B cell (primary cell): ENCODE measurements at regions not wholly inside any gene's neighbourhood (a gene's known extent, or its start where the extent isn't known, plus 50 kb on each side); places are given as distances from the start of the nearest gene placed in this dataset.

Experiments
- ATAC-seq: fragments of 200-7000 bp; cut with Tn5 transposase; one replicate; pipeline ENCODE4 v1.10.0; 2021; ENCODE audit warnings: low read depth, mild to moderate bottlenecking, moderate number of reproducible peaks, moderate library complexity
- CTCF ChIA-PET: fragments of 350-600 bp; sonication (Branson Sonifier 250); formaldehyde crosslinking; loops from one replicate; lab custom pipeline; 2021; ENCODE audit warnings: antibody characterized with exemption, inconsistent platforms; lab: Charles Lee
- POLR2A ChIA-PET: fragments of 350-600 bp; sonication (Branson Sonifier 250); formaldehyde crosslinking; loops from one replicate; lab custom pipeline; 2021; ENCODE audit warnings: antibody characterized with exemption; lab: Charles Lee
- DNase-seq: peaks from one replicate; pipeline ENCODE4 v3.0.0; 2013
- H2AFZ ChIP-seq: 2 replicates; pipeline ENCODE4 v1.6.1; 2012; ENCODE audit warnings: mild to moderate bottlenecking, low read depth, low read length; ENCODE audit not compliant: insufficient read depth, poor library complexity, severe bottlenecking
- H3K27ac ChIP-seq, 2 donors: 1 replicate in 1 of 2; 2 replicates in 1 of 2; pipeline ENCODE4 v1.5.1; 2012 to 2013; ENCODE audit warnings: low read length in 2 of 2, mild to moderate bottlenecking in 2 of 2, moderate library complexity in 1 of 2
- H3K27me3 ChIP-seq, 4 experiments: fragments of 200-600 bp in 1 of 4; sonication (generic) in 1 of 4; replicated peaks in 1 of 4; 1 replicate in 2 of 4; 2 replicates in 2 of 4; pipeline versions ENCODE4 v1.6.1 to v1.7.0; 2013 to 2016; ENCODE audit warnings: low read length in 3 of 4, mild to moderate bottlenecking in 2 of 4, mixed read lengths in 1 of 4, moderate library complexity in 1 of 4; ENCODE audit not compliant: insufficient read depth in 4 of 4, control insufficient read depth in 3 of 4; ENCODE audit errors: control extremely low read depth in 1 of 4
- H3K36me3 ChIP-seq, 2 experiments: replicated peaks in 1 of 2; 1 replicate in 1 of 2; 2 replicates in 1 of 2; pipeline versions ENCODE4 v1.6.1 to v1.7.1; 2013; ENCODE audit warnings: low read length in 1 of 2; ENCODE audit not compliant: insufficient read depth in 2 of 2, control insufficient read depth in 1 of 2; ENCODE audit errors: control extremely low read depth in 1 of 2, extremely low read depth in 1 of 2
- H3K4me1 ChIP-seq, 2 donors: fragments of 200-600 bp in 1 of 2; sonication (generic) in 1 of 2; 1 replicate in 1 of 2; 2 replicates in 1 of 2; pipeline versions ENCODE4 v1.5.1 to v1.6.1; 2013 to 2017; ENCODE audit warnings: low read length in 2 of 2; ENCODE audit not compliant: control insufficient read depth in 2 of 2, insufficient read depth in 2 of 2
- H3K4me2 ChIP-seq: replicated peaks from 2 replicates; pipeline ENCODE3; 2012; ENCODE audit warnings: mild to moderate bottlenecking, low read depth, low read length; ENCODE audit not compliant: poor library complexity, severe bottlenecking
- H3K4me3 ChIP-seq, 5 experiments: fragments of 200-600 bp in 1 of 5; sonication (generic) in 1 of 5; 1 replicate in 3 of 5; 2 replicates in 2 of 5; pipeline versions ENCODE4 v1.5.1 to v1.7.0; 2011 to 2016; ENCODE audit warnings: low read length in 4 of 5, mild to moderate bottlenecking in 4 of 5, low read depth in 2 of 5, control low read depth in 1 of 5, moderate library complexity in 1 of 5; ENCODE audit not compliant: insufficient read depth in 1 of 5; ENCODE audit errors: control extremely low read depth in 1 of 5, extremely low read depth in 1 of 5
- H3K79me2 ChIP-seq: fragments of 200-600 bp; sonication (generic); one replicate; pipeline ENCODE4 v1.6.0; 2016; ENCODE audit warnings: low read length; ENCODE audit not compliant: control insufficient read depth, insufficient read depth
- H3K9ac ChIP-seq: fragments of 200-600 bp; sonication (generic); 2 replicates; pipeline ENCODE4 v1.6.1; 2017; ENCODE audit warnings: mild to moderate bottlenecking, low read length, moderate library complexity
- H3K9me3 ChIP-seq, 3 donors: one replicate each; pipeline versions ENCODE4 v1.6.1 to v1.7.1; 2013; ENCODE audit warnings: low read length in 2 of 3; ENCODE audit not compliant: control insufficient read depth in 2 of 3, insufficient read depth in 1 of 3; ENCODE audit errors: control extremely low read depth in 1 of 3
- H4K20me1 ChIP-seq: 2 replicates; pipeline ENCODE4 v1.6.0; 2012; ENCODE audit warnings: mild to moderate bottlenecking, low read length; ENCODE audit not compliant: insufficient read depth, control insufficient read depth, poor library complexity, severe bottlenecking
- H3K27ac Mint-ChIP-seq: one replicate; pipeline ENCODE4 v1.8.0; 2021; ENCODE audit warnings: mixed read lengths
- H3K27me3 Mint-ChIP-seq: one replicate; pipeline ENCODE4 v1.8.0; 2021; ENCODE audit warnings: mixed read lengths
- H3K4me1 Mint-ChIP-seq: one replicate; pipeline ENCODE4 v1.8.0; 2021; ENCODE audit warnings: mixed read lengths
- H3K4me3 Mint-ChIP-seq: one replicate; pipeline ENCODE4 v1.8.0; 2021; ENCODE audit warnings: mixed read lengths
- H3K9me3 Mint-ChIP-seq: one replicate; pipeline ENCODE4 v1.8.0; 2022; ENCODE audit warnings: mixed read lengths; ENCODE audit not compliant: insufficient read depth
- CTCF ChIP-seq: fragments of 200-600 bp; IDR thresholded peaks from one replicate; pipeline ENCODE4 v1.8.0; 2022; ENCODE audit warnings: antibody characterized with exemption, mild to moderate bottlenecking
- EZH2 ChIP-seq: IDR thresholded peaks from 2 replicates; pipeline ENCODE4 v1.6.1; 2012; ENCODE audit warnings: borderline replicate concordance, low read depth, mild to moderate bottlenecking, moderate library complexity, low read length; ENCODE audit not compliant: insufficient read depth, poor library complexity, severe bottlenecking
- WGBS: methylation state at CpG from one replicate; pipeline ENCODE4 v1.1.5; 2013; ENCODE audit warnings: missing lambda C conversion rate; ENCODE audit not compliant: insufficient coverage; 5-methylcytosine and 5-hydroxymethylcytosine counted together
- intact Hi-C: fragments of 100-400 bp; cut with micrococcal nuclease; formaldehyde crosslinking; loops from one replicate; pipeline ENCODE4 v1.10.0; 2022

- Histone ChIP-seq H2AFZ (no peak overlapping the region), H3K27me3 (no peaks in the 10 kb centered on the region), H3K4me2 (no peak overlapping the region), H3K4me3 (no peak overlapping the region), H3K9ac (no peak overlapping the region), H3K27ac (no peak overlapping the region), H3K79me2 (no peaks in the 10 kb centered on the region), H3K4me1 (no peaks in the 10 kb centered on the region), H4K20me1 (no peaks in the 10 kb centered on the region), H3K9me3 (no peaks in the 10 kb centered on the region), H3K36me3 (no peaks in the 10 kb centered on the region)
- ChIA-PET CTCF (no interaction called here), POLR2A (no interaction called here)
- Mint-ChIP-seq H3K4me1 (no peaks in the 10 kb centered on the region), H3K4me3 (no peak overlapping the region), H3K27ac (no peak overlapping the region), H3K27me3 (no peaks in the 10 kb centered on the region), H3K9me3 (peaks cover 2% of the 10 kb centered on the region)
- ATAC-seq (no peak), DNase-seq (no peak)
- intact Hi-C loops = no loop called here
- TF ChIP-seq EZH2 (no peak), CTCF (no peak)
- 29% methylated on average over 1 of the region's 4 CpGs for WGBS
Measured at GRCh38 chr4:33715841-33716395, 2528.4 kb downstream of the ARAP2 start.

GRCh38 chr4:33722254-33722653 lies 2522.1 kb downstream of the ARAP2 start:
- ATAC-seq (no peak), DNase-seq (no peak)
- Mint-ChIP-seq H3K4me1 (no peaks in the 10 kb centered on the region), H3K27ac (no peak overlapping the region), H3K27me3 (no peaks in the 10 kb centered on the region), H3K4me3 (no peak overlapping the region), H3K9me3 (peaks cover 6% of the 10 kb centered on the region)
- Histone ChIP-seq H3K4me1 (no peaks in the 10 kb centered on the region), H3K79me2 (no peaks in the 10 kb centered on the region), H3K9me3 (no peaks in the 10 kb centered on the region), H2AFZ (no peak overlapping the region), H3K36me3 (no peaks in the 10 kb centered on the region), H3K27ac (no peak overlapping the region), H3K4me3 (no peak overlapping the region), H3K27me3 (no peaks in the 10 kb centered on the region), H3K4me2 (no peak overlapping the region), H4K20me1 (no peaks in the 10 kb centered on the region), H3K9ac (no peak overlapping the region)
- CTCF ChIA-PET = no interaction called here
- no peak for TF ChIP-seq CTCF
- TF ChIP-seq EZH2 = no peak
- intact Hi-C loops = no loop called here
- 86% methylated on average over 1 of the region's 2 CpGs for WGBS
- POLR2A ChIA-PET = no interaction called here
